A673 (cell line): ENCODE measurements at regions not wholly inside any gene's neighbourhood (a gene's known extent, or its start where the extent isn't known, plus 50 kb on each side); places are given as distances from the start of the nearest gene placed in this dataset.

Experiments used
- BruUV-seq: library from RNA; stranded (reverse); fragments of 400-500 nt; replicated peaks from 2 replicates; lab custom pipeline; 2021; lab: Mats Ljungman, UMichigan
- CTCF ChIA-PET: fragments of 300-600 bp; sonication (Branson Sonifier 250); formaldehyde crosslinking; loops from one replicate; lab custom pipeline; 2022; ENCODE audit warnings: antibody characterized with exemption; lab: Charles Lee
- POLR2A ChIA-PET: fragments of 300-600 bp; sonication (Branson Sonifier 250); formaldehyde crosslinking; loops from one replicate; lab custom pipeline; 2022; ENCODE audit warnings: antibody characterized with exemption; ENCODE audit not compliant: low non-redundant PET; lab: Charles Lee
- DNase-seq: peaks from one replicate; pipeline ENCODE4 v3.0.0-alpha.2; 2015; ENCODE audit warnings: low spot score
- H3K27ac ChIP-seq: fragments of 200-600 bp; sonication (generic); 2 replicates; pipeline ENCODE4 v1.5.1; 2016; ENCODE audit warnings: mixed run types, low read depth, mild to moderate bottlenecking, mixed read lengths, antibody characterized with exemption, low read length; ENCODE audit not compliant: poor library complexity, severe bottlenecking
- H3K27me3 ChIP-seq: fragments of 200-600 bp; sonication (generic); replicated peaks from 2 replicates; pipeline ENCODE4 v1.6.1; 2017; ENCODE audit warnings: mixed run types, low read depth, mild to moderate bottlenecking, mixed read lengths, antibody characterized with exemption, low read length; ENCODE audit not compliant: insufficient read depth, poor library complexity
- H3K36me3 ChIP-seq: fragments of 200-600 bp; sonication (generic); 2 replicates; pipeline ENCODE4 v1.6.1; 2016; ENCODE audit warnings: mixed run types, mild to moderate bottlenecking, mixed read lengths, antibody characterized with exemption, low read length; ENCODE audit not compliant: insufficient read depth, poor library complexity, severe bottlenecking
- H3K4me1 ChIP-seq: fragments of 200-600 bp; sonication (generic); 2 replicates; pipeline ENCODE4 v1.6.1; 2017; ENCODE audit warnings: mixed run types, mild to moderate bottlenecking, mixed read lengths, antibody characterized with exemption, low read length; ENCODE audit not compliant: insufficient read depth, poor library complexity, severe bottlenecking
- H3K4me3 ChIP-seq: fragments of 200-600 bp; sonication (generic); 2 replicates; pipeline ENCODE4 v1.5.1; 2016; ENCODE audit warnings: low read depth, mixed run types, mild to moderate bottlenecking, mixed read lengths, low read length; ENCODE audit not compliant: poor library complexity, severe bottlenecking
- H3K9me3 ChIP-seq: fragments of 200-600 bp; sonication (generic); 2 replicates; pipeline ENCODE4 v1.6.1; 2016; ENCODE audit warnings: mixed run types, low read depth, mild to moderate bottlenecking, mixed read lengths, antibody characterized with exemption, low read length; ENCODE audit not compliant: poor library complexity, severe bottlenecking
- CTCF ChIP-seq: fragments of 300-800, 200-600 bp; sonication (generic); conservative IDR thresholded peaks from 2 replicates; pipeline ENCODE4 v1.5.1; 2017; ENCODE audit warnings: low read depth, mild to moderate bottlenecking, antibody characterized with exemption, low read length, moderate library complexity, mixed read lengths
- EZH2 ChIP-seq: fragments of 200-600 bp; sonication (generic); IDR thresholded peaks from 2 replicates; pipeline ENCODE4 v1.6.1; 2017; ENCODE audit warnings: borderline replicate concordance, low read depth, mild to moderate bottlenecking, mixed read lengths, antibody characterized with exemption, low read length; ENCODE audit not compliant: poor library complexity, severe bottlenecking
- intact Hi-C: fragments of 100-400 bp; cut with micrococcal nuclease; formaldehyde crosslinking; loops from one replicate; pipeline ENCODE4 v1.10.0; 2022; ENCODE audit not compliant: unreplicated experiment

DNA sequence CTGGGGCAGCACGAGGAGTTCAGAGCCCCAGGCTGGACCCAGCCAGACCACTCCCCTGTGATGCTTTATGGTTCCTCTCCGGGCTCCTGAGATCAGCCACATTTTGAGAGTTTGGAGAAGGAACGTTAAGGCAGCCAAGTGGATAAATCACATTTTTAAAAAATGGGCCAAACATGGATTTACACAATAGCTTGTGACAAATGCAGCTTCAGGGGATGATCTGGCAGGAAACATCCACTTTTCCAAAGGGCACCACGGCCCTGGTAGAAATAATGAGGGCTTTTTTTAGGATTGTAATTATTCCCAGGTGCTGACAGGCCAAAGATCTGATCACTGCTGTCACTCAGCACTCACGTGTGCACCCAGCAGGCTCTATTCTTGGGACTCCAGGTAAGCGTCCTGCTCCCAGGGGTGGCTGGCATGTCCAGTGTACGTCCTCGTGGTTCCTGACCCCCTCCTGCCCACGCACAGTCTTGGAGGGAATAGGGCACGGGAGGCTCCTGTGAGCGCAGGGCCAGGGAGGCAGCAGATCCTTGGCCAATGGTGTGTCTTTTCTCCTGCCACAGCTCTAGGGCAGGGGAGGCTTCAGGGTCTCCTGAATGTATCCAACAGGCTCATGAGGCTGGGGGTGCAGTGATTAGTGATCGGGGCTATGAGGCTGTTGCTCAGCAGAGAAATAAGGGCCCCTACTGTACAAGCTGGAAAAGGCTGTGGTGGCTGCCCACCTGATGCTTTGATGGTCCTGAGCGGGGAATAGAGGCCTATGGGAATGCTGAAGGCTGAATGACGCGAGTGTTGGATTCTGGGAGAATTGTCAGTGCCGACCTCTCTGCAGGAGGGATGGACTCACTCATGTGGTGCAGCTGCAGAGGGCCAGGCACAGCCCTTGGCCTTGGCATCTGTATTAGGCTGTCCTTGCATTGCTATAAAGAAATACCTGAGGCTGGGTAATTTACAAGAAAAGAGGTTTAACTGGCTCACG is 415.7 kb downstream of the PTPRU start:
- intact Hi-C loops: no loop called here
- CTCF ChIA-PET: no interaction called here
- no peak for TF ChIP-seq EZH2
- TF ChIP-seq CTCF: no peak

DNA sequence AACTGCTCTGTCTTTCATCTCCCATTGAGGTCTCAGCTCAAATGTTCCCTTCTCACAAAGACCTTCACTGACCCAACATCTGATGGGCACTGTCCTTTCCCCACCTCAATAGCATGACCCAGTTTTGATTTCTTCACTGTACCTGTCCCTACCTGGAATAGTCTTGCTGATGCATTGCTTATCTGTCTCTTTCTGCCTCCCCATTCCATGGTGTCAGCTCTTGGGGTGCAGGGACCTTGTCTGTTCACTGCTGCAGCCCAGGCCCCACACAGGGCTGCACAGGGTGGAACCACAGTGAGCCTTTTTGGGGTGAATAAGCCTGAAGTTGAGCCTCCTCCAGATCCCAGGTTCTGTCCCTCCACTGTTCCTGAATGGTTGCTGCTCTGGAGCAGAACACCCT is 414.9 kb downstream of the PTPRU start:
- ChIA-PET POLR2A (no interaction called here), CTCF (no interaction called here)
- Histone ChIP-seq H3K27ac (no peak overlapping the region), H3K4me1 (no peaks in the 10 kb centered on the region), H3K9me3 (no peaks in the 10 kb centered on the region), H3K4me3 (no peak overlapping the region), H3K27me3 (no peaks in the 10 kb centered on the region), H3K36me3 (no peaks in the 10 kb centered on the region)
- no peak for DNase-seq
- intact Hi-C loops: no loop called here
- TF ChIP-seq EZH2 (no peak), CTCF (no peak)
- no TSS peak for BruUV-seq

More for the DNA sequence above, 415.7 kb downstream of the PTPRU start:
- no TSS peak for BruUV-seq
- H3K27ac ChIP-seq: no peak overlapping the region
- no peak overlapping the region for H3K4me3 ChIP-seq
- H3K27me3 ChIP-seq: no peaks in the 10 kb centered on the region
- H3K36me3 ChIP-seq: no peaks in the 10 kb centered on the region
- H3K9me3 ChIP-seq: no peaks in the 10 kb centered on the region
- no peaks in the 10 kb centered on the region for H3K4me1 ChIP-seq
- DNase-seq: no peak
- POLR2A ChIA-PET: no interaction called here

DNA sequence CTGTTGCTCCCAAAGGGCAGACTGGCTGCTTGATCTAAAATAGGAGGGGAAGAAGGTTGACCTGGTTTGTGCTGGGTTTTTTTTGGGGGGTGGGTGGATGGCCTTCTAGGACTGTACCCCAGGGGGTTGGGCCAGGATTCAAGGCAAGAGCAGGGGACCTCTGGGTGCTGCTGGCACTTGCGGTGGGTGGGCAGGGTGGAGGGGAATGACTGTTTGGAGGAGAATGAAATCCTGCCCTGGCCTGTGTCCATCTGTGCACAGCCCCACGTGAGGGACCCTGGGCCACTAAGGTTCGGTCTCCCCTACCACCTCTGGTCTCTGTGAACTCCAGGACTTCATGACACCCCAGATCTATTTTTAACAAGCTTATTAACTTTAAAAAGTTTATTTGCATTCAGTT is 414.2 kb downstream of the PTPRU start:
- CTCF ChIA-PET: no interaction called here
- BruUV-seq: no TSS peak
- POLR2A ChIA-PET: no interaction called here
- no peaks in the 10 kb centered on the region for H3K27me3 ChIP-seq
- no peak for TF ChIP-seq CTCF
- TF ChIP-seq EZH2: no peak
- no peak overlapping the region for H3K27ac ChIP-seq
- H3K4me1 ChIP-seq: no peaks in the 10 kb centered on the region
- intact Hi-C loops: no loop called here
- H3K9me3 ChIP-seq: no peaks in the 10 kb centered on the region
- H3K4me3 ChIP-seq: no peak overlapping the region
- H3K36me3 ChIP-seq: no peaks in the 10 kb centered on the region
- DNase-seq: no peak
